ENCODE measurements at regions not wholly inside any gene's neighbourhood (a gene's known extent, or its start where the extent isn't known, plus 50 kb on each side); places are given as distances from the start of the nearest gene placed in this dataset.

DNA sequence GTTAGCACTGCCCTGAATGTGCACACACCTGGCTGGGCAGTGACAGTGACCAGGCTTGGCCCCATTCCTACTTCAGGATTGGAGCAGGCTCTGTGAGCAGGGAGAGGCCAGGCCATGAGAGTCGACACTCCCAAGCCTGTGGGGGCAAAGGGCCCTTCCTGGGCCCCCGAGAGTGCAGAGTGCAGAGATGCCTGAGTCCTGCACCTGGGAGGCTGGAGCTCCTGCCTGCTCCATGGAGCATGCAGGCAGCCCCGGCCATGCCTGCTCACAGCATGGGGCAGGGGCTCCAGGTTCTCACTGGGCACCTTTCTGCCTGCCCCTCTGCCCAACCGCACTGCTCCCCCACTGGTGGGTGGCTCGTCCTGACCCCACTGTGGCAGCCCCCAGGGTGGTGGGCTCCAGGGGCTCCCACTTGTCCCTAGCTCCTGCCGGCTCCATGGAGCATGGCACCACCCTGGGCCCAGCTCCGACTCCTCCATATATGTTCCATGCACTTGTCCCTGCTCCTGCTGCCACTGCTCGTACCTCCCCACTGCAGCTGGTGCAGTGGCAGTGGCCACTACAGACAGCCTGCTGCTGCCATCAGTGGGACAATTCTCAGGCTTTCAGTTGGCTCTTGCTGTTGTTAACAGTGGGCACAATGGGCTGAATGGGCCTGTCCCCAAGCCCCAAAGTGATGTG lies 282.0 kb downstream of the RPRM start:
- DNase-seq (ENCODE audit: low spot score) = no peak

DNA sequence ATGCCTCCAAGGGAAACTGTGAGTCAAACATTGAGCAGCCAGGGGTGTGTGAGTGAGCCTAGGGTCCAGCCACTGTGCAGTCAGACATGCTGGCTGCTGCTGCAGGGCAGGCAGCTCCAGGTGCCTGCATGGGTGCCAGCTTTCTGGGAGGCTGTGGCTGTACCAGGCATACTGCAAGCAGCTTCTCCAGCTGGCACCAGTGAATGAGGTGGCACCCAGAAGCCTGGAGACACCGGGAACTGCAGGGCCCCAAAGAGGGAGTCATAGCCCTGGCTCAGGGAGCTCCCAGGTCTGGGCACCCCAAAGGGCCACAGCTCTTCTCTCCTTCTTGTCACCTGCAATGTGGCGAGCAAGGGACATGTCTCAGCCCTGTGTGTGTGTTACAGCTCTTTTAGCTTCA lies 283.2 kb downstream of the RPRM start:
- no peak for DNase-seq (ENCODE audit: low spot score)

DNA sequence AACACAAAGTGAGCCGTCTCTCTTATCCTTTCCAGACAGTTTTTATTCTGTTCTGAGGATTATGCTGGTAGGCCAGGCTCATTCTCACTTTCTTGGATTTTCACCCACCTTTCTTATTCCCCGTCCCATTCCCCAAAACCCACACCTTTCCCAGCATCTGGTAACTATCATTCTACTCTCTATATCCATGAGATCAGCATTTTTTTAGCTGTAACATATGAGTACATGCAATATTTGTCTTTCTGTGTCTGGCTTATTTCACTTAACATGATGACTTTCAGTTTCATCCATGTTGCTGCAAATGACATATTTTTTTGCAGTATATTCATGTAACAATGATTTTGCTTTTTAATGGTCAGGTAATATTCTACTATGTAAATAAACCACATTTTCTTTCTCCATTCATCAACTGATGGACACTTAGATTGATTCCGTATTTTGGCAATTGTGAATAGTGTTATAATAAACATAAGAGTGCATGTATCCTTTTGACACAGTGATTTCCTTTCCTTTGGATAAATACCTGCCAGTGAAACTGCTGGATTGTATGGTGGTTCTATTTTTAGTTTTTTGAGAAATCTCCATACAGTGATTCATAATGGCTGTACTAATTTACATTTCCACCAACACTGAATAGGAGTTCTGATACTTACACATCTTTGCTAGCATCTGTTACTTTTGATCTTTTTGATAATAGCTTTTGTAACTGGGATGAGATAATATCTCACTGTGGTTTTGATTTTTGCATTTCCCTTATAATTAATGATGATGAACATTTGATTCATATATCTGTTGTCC lies 289.3 kb downstream of the RPRM start:
- DNase-seq (ENCODE audit: low spot score) = no peak

DNA sequence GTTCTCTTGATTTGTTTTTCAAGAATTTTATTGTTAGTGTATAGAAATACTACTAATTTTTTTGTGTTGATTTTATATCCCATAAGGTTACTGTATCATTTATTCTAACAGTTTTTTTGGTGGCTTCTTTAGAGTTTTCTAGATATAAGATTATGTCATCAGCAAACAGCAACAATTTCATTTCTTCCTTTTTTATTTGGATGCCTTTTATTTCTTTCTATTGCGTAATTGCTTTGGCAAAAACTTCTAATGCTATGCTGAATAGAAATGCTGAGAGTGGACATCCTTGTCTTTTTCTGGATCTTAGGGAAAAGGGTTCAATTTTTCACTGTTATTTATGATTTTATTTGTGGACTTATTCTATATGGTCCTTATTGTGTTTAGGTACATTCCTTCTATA lies 298.8 kb downstream of the RPRM start:
- no peak for DNase-seq (ENCODE audit: low spot score)

DNA sequence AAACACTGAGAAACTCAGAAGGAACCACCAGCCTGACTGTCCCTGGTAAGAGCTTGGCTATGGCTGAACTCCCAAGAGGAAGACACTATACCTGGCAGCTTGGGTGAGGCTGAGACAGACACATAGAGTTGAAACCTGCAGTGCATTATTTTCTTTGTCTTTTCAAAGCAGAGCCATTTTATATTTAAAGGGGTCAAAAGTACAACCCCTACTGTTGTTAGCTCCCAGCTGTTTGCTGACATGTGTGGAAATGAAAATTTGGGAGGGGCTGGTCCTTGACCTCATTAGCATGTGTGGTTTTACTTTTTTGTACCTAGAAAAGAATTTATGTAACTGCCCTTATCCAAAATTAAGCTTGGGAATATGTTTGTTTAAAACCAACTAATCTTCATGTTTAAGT lies 309.0 kb downstream of the RPRM start:
- DNase-seq (ENCODE audit: low spot score) = no peak

DNA sequence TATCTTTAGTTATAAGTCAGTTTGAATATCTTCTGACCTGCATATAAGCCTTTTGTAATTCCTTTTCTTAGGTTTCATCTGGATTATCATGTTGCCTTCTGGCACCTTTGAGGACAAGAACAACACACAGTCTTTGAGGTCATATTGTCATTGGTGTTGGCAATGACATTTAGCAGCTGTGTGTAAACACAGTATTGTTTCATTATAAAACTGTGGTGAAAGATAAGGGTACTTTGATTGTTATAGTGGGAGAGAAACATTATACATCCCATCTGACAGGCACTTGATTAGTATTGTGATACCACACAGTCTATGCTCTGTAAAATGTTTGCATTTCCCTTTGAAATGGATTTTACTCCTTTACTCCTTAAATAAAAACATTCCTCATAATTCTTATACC lies 313.5 kb downstream of the RPRM start:
- DNase-seq (ENCODE audit: low spot score) = no peak

DNA sequence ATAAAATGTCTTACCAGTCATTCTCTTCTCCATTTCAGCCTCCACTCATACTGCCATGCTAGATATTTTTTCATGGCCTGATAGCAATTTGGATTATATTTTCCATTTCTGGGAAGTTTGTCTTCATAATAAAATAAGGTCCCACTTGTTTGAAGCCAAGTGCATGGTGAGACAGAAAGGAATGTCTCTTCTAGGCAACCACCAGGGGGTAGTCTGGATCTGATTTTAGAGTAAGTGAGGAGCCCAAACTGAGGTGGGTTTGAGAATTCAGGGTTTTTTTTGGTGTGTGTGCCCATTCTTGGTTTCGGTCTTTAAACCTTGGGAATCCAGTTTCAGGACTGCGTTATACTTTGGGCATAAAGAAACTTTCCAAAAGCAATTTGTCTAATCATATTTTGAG lies 315.5 kb downstream of the RPRM start:
- no peak for DNase-seq (ENCODE audit: low spot score)

DNA sequence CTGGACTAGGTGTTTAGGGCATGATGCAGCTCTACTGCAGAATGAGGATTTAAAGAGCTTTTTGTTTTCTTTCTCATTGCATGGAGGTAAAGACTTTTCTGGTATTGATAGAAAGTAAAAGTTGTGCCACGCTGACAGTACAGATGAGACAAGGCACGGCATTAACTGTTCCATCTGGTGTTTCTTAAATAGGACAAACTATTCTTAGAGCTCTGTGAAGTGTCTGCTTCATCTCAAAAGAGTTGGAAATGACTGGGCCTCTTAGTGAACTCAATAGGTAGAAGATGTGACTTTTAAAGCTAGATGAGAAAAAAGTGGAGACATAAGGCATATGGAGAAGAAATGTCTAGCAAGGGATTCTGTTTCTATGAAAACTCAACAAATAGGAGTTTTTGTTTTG lies 321.8 kb downstream of the RPRM start:
- no peak for DNase-seq (ENCODE audit: low spot score)

DNA sequence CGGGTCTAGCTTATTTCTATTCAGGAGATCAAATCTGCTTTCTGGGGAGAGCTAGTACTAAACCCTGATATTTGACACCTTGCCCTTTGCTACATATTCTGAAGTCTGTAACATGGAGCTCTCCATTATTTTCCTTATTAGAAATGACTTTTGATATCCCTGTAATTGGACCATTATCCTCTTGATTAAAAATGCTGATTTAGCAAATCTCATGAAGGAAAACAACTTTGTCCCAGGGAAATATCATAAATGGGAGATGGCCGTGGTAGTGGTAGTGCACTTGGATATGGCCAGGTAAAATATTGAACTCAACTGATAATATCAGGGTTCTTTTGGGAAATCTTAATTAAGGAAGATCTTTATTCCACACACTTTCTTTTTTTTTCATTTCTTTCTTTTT lies 326.5 kb downstream of the RPRM start:
- no peak for DNase-seq (ENCODE audit: low spot score)

DNA sequence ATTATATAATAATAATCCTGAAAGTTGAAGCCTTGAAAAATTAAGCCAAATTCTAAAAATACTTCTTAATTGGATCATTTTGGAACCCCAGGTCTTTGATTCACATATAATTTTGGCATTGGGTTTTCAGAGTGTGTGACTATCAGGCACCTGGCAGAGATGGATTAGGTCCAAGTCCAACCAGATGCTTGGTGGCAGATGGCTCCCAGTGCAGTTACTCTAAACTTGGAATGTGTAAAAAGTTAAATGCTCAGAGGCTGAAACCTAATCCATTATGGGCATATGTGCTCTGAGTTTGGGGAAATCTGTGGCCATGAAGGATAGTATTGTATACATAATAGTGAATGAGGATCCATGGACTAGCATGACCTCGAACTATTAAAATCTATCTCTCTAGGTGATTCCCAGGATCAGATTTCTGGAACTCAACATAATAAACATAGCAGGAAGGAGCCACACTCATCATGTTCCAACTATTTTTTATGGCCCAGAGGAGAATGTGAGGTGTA lies 333.0 kb downstream of the RPRM start:
- no peak for DNase-seq (ENCODE audit: low spot score)

DNA sequence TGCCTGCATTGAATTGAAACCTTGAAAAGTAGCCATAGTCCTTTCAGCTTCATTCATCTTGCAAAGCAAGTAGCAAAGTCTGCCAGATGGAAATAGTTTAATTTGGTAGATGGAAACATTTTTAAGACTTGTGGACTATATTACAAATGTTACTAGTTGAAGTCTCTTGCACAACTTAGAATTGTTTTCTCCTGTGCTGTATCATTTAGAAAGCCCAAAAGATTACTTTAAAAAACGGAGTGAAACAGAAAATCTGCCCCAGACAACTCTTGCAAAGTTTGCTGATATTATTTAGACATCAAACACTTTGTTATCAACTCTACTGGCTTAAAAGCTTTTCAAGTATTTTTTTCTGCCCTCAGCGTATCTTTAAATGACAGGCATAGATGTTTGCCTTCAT lies 335.0 kb downstream of the RPRM start:
- DNase-seq (ENCODE audit: low spot score) = no peak

DNA sequence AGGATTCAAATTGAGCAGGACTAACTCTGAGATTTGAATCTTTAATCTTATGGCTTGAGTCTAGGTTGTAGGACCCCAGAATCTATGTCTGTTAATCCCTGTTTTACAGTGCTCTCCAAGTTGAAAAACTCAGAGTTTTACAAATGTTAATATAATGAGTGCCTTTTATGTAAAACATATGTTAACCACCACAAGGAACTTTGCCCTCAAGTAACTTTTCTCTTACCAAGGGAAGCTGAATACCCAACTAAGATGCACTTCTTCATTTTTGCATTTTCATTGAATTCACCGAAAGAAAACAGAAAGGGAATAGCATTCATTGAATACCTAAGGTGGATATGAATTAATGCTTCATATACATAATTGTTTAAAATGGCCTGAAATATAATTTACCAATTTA lies 338.1 kb downstream of the RPRM start:
- DNase-seq (ENCODE audit: low spot score) = no peak

DNA sequence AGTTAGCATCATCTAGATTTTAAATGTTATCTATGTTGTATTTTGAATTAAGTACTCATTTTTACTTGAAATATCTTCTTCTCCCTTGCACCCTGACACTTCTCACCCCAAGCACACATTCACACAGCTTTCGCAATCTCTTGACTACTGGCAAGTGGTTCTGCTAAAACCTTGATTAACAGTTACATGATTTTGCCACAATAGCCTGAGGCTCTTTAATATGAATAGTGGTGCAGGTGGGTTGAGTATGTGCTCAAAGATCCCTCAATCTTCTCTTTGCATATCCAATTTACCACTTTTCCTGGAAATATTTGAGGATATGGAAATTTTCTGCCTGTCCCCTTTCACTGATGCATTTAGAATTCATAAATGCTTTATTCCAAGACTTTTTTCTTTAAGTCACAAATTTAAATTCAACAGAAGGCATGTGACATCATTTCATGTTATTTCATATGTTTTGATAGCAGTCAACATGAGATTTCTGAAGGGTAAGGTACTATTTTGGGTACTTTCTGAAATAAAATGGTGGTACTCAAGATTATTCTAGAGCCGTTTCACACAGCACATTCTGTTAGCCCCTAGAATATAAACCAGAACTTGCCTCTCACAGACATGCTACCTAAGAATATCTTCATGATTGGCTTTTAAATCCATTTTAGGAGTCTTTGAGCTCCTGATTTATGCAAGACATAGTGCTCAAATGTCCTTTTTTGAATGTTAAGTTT lies 339.7 kb downstream of the RPRM start:
- no peak for DNase-seq (ENCODE audit: low spot score)

DNA sequence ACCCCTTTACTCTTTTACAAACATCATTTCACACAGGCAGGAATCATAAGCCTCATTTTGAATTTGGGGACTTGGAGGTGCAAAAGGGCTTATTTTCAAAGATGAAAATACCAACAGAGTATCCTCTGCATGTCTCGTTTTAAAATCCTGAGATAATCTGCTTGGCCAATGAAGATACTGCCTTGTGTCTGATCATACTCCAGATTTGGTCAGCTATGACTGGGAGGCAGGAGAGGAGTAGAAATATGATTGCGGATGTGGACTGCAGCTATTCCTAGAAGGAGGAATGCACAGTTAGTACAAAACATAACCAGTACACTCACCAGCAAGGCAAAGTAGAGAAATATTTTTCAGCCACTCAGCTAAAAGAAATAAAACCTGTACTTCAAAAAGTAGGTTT lies 342.3 kb downstream of the RPRM start:
- DNase-seq (ENCODE audit: low spot score) = no peak

DNA sequence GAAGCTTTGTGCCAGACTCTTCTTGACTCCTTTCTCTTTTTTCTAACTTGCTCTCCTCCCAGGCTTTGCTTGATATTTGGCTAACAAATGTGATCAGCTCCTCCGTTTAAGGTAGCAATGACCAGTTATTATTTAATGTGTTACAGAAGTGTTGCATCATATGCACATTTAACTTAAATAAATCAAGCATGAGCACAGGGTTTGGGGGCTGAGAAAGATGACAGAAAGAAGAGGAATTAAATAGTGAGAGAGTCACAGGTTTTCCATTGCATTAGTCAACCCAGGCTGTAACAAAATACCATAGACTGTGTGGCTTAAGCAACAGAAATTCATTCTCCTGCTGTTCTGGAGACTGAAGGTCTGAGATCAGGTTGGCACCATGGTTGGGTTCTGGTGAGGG lies 343.8 kb downstream of the RPRM start:
- no peak for DNase-seq (ENCODE audit: low spot score)

DNA sequence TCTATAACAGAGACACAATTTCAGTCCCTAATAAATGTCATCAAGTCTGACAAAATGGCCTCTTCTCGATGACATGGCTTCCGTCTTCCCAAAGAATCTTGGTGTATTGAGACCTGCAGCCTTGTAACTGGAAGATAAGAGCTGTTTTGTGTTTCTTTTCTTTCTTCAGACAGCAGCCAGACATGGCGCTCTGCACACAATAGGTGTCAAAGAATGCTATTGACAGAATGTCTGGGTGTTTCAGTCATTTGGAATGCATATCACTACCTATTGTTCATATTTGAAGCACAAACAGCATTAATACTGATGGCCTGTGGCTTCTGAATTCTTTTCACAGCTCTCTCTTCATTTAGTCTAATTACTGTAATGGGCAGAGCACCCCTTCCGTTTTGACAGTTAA lies 344.8 kb downstream of the RPRM start:
- no peak for DNase-seq (ENCODE audit: low spot score)

DNA sequence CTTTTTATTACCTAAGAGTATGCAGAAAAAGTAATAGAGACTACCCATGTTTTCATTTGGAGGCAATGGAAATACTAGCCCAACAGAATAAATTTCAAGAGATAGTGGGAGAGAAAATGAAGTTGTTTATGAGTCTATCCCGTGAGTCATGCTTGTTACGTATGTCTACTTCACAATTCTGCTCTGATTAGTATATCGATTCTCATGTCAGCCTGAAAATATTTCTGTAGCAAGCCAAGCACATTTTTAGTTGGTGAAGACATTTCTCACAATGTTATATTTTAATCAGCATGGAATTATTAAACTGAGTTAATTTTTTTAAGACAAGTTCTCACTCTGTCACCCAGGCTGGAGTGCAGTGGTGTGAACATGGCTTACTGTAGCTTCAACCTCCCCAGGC lies 346.1 kb downstream of the RPRM start:
- DNase-seq (ENCODE audit: low spot score) = no peak

DNA sequence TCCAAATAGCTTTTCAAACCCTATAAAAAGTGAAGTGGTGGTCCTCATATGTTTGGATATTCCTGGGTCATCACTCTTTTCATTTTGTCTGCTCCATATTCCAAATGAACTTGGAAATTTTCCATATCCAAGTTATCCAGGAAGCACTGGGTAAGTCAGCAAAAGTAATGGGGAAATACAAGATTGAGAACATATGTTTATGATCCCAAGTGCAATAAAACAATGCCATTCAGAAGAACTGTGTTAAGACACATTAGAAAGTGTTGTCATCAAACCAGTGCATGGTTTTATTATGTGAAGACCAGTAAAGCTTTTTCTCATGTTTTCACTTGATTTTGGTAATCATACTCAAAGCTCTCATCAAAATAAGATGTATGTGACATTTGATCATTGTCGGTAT lies 363.4 kb downstream of the RPRM start:
- no peak for DNase-seq (ENCODE audit: low spot score)

DNA sequence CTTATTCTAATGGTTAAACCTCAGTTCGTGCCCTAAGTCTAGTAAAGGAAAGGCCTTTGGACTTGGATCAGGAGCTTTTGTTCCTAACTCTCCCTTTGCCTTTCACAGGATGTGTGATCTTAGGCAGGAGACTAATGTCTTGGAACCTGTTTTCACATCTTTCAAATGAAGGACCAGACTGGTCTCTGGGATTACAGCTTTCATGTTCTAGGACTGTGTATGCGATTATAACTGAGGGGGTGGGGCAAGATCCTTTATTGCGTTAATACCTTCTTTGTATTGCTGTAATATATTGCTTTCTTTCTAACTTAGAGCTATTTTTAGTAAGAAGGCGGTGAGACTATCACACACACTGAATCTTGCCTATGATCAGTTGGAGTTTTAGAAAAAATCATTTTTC lies 368.1 kb downstream of the RPRM start:
- no peak for DNase-seq (ENCODE audit: low spot score)

DNA sequence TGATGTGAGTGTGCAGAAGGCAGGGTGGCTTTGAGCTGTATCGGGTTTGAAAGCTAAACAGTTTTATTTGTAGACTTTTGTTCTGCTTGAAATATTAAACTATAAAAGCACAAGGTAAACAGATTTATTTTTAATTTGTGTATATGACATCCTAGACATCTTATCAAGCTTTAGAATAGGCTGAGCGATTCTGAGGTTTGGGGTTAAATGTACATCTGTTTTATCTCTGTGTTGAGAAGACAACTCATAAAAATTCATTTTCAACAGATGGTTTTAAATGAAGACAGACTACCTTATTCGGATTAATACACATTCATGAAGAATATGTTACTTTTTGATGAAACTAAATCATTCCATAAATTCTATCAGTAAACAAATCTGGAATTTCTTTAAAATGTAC lies 368.8 kb downstream of the RPRM start:
- DNase-seq (ENCODE audit: low spot score) = no peak

DNA sequence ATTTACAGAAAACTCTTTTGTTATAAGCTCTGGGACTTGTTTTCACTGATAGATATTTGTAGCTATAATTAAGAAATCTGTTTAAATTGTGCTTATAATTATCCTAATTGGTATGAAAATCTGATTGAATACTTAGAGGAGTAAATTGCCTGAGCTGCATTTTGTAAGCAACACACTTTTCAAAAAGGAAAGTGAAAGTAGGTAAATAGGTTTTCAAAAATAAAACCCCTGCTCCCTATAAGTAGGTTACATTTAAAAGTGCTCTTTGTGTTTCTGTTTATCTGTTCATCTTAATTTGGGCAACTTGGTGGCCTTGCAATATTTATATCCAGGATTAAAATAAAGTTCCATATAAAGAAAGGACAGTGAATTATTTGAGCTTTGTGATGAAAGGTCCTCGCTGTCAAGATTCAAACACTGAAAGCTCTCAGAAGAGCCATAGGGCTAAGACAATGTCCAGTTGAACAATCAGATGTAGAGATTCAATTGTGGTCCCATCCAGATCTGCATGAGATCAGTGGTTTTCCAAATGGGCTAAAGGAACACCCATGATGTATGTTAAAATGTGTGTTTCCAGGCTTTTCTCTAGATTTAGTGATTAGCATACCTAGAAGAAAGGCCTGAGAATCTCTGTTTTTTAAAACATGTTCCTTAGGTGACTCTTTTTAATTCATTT lies 371.6 kb downstream of the RPRM start:
- DNase-seq (ENCODE audit: low spot score) = no peak

DNA sequence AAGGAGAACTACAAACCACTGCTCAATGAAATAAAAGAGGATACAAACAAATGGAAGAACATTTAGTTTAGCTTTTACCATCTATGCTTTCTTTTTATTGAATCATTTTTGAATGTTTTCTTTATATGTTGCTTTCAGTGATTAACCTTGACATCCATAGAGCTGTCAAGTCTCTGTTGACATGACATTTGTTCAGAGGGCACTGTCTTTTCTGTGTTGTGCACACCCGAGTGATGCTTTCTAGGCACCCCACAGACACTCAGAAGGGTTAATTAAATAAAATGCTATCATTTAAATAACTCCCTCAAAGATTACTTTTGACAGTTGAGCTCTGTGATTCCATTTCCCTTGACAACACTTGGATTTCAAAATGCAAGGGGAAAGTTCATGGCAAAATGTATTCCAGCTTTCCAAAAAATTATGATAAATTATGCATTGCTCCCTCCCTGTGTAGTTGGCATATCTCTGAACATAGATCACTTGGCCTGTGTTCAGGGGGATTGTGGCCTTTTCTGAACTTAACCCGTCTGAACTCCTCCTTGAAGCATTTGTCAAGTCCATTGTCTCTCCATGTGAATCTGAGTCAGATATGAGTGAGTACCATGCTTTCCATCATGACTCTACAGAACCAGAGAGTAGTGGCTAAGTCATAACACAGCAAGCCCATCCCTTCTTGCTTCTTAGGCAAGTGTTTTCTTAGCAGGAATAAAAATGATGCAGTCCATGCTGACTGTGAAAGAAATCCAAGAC lies 372.6 kb downstream of the RPRM start:
- no peak for DNase-seq (ENCODE audit: low spot score)

Measured in AG20443 (cell line).